UCSD-AML1 (cell line): ENCODE measurements at regions not wholly inside any gene's neighbourhood (a gene's known extent, or its start where the extent isn't known, plus 50 kb on each side); places are given as distances from the start of the nearest gene placed in this dataset.

Experiments used
- DNase-seq: peaks from one replicate; lab custom pipeline; 2025; ENCODE audit not compliant: unreplicated experiment; lab: John Stamatoyannopoulos, UW

DNA sequence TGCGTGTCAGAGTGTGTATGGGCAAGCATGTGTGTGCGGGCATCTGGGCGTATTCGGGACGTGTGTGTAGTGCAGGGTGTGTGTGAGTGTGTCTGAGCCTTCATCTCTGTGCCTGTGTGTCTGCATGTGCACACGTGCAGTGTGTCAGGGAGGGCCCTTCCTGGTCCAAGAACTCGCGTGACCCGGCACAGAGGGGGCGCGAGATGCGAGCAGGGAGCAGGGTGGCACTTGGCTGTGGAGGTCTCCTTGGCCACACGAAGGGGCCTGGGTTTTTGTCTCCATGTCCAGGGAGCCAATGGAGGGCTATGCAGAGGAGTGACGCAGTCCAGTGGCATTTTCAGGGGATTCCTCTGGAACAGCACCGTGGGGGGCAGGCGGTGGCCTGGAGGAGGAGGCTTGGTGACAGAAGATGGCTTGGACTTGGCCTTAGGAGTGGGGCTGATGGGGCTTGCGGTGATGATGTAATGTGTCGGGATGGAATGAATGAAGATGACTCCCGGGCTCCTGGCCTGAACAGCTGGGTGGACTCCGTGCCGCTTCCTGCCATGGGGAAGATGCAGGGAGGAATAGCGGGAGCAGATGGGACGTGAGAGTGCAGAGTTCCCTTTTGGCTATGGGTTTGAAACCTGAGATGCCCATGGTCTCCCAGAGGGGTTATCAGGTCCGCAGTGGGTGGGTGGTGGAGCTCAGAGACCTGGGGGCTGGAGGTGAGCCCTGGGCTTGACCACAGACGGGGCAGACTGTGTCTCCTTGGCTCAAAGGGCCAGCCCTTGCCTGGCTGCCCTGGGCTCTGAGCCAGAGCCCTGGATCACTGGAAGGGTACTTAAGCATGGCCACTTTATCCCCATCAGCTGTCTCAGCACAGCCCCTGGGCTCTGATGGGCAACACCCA is 208.3 kb downstream of the PHETA1 start:
- no peak for DNase-seq

DNA sequence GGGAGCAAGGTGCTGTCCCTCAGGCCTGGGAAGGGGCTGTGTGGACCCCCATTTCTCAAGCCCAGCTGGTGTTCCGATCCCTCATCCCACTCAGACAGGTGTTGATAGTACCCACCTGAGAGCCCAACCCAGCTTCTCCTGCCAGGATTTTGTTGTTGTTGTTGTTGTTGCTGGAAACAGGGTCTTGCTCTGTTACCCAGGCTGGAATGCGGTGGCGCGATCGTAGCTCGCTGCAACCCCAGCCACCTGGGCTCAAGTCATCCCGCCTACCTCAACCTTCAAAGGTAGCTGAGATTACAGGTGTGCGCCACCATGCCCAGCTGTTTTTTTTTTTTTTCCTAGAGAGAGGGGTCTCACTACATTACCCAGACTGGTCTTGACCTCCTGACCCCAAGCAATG is 209.9 kb downstream of the PHETA1 start:
- no peak for DNase-seq

DNA sequence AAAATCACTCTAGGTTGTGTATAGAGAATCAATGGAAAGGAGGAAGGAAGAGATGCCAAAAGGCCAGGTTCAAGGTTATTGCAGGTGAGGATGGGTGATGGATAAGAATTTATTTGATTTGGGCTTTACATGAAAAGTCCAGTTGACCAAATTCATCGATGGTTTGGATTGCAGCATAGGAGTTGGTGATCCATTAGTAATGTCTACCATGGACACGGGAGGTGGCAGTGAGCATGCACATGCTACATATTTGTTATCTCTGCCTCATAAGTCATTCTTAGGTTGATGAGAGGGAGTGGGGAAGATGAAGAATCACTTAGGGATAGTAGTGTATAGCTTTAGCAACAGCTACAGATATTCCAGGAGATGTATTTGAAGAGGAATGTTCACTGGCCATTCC is 211.4 kb downstream of the PHETA1 start:
- DNase-seq = no peak

DNA sequence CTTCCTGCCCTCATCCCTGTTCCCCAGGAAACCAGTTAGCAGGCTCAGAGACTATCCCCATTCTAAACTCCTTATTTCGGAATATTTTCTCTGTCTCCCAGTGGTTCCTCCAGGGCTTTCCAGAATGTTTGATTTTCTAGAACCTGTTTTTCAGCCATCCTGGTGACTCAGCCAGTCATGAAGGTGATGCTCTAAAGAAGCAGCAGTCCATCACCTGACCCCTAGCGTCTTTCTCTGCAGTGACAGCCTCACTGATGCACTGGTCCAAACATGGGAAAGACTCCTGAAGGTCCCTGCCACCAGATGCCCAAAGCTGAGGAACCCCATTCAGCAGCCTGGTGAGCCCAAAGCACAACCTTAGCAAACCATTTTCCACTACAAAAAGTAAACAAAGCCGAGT is 212.6 kb downstream of the PHETA1 start:
- DNase-seq = no peak

DNA sequence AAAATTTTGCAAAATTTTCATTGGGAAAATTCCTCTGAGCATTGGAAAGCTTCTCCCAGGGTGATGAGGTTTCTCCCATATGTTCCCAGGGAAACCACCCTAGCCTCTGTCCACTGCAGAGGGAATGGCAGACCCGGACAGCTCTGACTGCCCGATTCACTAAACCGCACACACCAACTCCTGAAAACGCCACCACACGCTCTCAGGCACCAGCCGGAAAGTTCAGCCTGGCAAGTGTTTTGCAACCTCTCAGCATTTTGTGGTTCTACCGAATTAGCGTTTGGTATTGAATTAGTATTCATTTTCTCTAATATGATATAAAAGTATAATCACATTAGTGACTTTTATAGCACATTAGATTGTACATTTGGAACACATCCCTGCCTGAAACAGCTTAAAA is 213.4 kb downstream of the PHETA1 start:
- DNase-seq = no peak

DNA sequence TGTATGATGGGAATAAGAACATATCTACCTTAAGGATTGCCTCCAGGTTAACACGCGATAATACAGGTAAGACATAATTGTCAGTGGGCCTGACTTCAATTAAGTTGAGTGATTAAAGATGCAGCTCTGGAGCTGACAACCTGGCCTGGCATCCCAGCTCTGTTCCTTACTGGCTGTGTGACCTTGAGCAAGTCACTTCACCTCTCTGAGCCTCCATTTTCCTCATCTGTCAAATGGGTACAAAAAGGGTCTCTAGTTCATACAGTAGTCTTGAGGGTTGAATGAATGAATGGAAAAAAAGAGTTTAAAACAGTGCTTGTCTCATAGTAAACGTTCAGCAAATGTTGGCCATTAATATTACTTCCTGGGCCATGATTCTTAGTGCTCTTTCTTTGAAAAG is 213.9 kb downstream of the PHETA1 start:
- DNase-seq = no peak

DNA sequence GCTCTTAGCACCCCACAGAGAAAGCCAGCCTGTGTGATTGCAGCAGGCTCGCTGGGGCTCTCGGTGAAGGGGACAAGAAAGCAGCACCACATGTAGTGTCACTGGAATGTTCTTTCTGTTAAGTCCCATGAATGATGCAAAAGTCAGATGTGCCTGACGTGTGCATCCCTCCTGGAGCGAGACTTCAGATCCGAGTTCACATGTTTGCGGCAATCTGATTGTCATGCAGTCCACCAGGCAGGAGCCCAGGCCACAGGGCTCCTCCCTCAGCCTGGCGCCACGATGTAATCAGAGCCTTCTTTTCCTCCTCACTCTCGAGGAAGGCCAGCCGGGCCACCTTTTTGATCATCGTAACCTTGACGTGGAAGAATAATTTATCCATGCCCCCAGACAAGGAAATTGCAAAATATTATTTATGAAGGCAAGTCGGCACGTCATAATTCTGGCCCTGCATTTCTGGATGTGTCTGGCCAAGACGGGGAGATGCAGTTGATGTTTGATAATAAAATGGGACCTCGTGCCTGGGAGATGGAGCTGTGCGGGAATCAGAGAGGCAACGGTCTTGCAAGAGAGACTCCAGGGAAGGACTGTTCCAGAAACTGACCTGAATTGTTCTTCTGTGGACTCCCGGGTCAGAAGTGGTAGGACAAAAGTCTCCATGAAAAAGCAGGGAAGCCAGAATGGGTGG is 214.6 kb downstream of the PHETA1 start:
- no peak for DNase-seq

DNA sequence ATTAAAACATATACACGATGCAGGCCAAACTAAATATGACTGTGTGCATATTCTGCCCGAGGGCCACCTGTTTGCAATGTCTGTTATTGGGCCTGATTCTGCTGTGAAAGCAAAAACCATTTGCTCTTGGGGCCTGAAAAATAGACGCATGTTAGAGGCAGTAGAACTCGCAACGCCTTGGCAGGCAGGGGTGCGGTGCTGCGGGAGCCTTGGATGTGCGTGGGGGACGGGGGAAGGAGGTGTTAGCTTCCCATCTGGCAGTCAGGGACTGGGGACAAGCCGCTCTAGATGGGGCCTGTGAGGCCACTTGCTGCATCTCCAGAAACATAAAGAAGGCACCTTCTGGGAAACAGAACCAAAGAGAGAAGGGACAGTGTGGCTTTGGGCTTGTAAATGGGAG is 216.3 kb downstream of the PHETA1 start:
- no peak for DNase-seq

DNA sequence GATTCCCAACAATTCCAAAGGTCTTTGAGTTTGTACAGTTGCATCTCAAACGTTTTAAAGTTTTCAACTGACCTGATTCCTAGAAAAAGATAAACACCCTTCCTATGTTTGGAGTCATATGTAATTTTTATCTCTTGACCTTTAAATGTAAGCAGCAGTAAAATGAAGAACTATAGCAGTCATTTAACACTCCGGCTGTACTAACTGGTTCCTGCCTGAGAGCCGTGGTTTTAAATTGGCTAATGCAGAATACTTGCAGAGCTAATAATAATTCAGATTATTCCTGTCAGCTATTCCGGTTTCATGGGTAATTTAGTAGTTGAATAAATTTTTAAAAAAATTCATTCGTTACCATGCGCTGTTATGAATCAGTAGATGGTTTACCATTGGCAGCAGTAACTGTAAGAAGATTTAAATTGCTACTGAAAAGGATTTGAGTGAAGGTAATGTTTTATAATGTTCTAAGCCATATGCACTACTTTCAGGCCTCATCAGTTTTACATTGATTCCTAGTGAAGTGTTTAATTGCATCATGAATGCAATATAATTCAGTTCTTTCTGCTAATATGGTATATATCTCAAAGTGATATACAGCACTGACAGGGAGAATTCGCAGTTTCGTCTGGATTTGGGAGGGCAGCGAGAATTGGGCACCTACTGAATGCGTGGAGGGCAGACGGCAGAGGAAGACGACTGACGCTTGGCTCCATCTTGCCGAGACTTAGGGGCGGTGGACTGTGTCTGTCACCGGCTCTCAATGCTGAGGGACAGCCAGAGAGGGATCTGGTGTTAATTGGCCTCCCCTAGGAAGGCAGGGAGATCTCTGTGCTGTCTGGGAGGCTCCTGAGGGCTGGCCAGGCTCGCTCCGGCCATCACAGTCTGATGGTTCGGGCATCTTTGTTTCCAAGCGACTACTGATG is 217.7 kb downstream of the PHETA1 start:
- no peak for DNase-seq

DNA sequence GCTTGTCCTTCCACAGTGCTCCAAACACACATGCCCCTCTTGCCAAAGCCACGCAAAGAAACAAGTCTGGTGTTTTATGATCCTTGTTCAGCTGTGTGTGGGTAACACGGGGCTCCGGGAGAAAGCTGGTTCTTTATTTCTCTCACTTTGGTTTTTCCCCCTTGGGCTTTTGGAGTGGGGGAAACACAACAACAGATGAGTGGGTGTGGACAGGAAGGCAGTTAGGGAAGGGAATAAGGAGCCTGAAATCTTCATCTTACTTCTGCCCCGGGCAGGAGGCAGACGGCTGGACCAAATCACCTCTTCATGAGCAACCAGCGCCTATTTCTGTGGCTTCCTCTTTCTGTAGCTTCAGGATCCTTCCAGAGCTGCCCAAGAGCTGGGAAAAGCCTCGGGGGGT is 218.5 kb downstream of the PHETA1 start:
- DNase-seq = no peak

DNA sequence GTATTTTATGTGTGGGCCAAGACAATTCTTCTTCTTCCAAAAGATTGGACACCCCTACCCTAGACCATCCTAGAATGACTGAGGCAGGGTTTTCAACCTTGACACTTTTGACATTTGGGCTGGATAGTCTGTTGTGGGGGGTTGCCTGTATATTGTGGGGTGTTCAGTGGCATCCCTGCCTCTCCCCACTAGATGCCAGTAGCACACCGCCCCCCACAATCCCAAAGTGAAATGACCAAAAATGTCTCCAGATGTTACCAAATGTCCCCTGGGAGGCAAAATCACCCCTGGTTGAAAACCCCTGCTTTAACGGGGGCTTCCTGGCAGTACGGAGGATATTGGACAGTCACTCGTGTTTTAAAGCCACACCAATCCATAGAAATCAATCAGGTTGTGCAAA is 219.6 kb downstream of the PHETA1 start:
- no peak for DNase-seq

DNA sequence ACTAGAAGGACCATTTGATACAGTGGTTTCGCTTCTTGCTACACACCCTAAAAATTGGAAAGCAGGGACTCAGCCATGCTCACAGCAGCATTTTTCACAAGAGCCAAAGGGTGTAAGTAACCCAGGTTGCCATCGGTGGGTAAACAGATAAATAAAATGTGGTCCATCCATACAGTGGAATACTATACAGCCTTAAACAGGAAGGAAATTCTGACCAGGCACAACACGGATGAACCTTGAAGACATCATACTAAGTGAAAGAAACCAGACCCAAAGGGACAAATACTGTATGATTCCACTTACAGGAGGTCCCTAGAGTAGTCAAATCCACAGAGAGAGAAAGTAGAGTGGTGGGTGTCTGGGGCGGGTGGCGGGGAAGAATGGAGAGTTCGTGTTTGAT is 220.9 kb downstream of the PHETA1 start:
- no peak for DNase-seq

DNA sequence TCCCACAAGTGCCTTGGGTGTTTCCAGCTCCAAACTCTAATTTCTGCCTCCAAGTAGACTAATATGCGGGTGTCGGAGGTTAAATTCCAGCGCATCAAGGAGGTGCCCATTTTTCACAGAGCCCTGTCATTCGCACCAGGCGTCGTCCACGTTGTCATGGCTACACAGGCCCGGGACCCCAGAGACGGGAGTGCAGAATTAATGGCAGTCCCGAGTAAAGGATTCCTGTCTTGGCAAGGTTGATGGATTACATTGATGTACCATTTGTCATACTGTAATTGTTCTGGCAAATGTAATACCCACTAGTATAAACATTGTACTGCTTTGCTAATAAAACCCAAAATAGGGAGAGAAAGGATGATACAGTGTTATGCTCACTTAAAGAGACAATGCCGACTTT is 222.9 kb upstream of the MYL2 start:
- no peak for DNase-seq

DNA sequence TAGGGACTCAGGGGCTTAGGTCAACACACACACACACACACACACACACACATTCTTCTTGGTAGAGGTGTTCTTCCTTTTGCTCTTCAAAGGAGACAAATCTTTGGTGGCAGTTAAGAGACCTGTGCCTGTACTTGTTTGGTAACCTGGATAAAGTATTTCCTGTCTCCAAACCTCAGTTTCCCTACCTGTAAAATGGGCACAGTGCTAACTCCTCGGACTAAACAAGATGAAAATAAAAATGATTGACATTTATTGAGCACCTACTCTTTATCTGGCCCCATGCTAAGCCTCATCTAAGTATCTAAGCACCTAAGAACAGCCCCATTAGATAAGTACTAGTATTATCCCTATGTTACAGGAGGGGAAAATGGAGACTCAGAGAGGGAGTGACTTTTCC is 220.8 kb upstream of the MYL2 start:
- no peak for DNase-seq

DNA sequence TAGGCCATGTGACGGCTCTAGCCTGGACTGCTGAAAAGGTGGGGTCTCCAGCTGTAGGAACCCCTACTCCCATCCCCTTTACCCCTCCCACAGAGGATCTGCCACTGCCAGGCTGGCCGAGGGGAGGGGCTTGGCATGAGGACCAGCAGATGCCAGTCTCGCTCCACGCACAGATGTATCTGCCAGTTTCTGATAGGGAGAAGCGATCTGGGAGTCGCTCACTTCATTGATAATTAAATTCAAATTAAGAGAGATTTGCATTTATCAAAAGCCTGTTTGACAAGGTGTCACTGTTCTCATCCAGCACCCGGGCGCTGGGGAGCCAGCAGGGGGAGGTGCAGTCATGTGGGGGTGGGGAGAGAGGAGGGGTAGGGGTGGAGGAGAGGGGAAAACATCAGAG is 217.6 kb upstream of the MYL2 start:
- no peak for DNase-seq

DNA sequence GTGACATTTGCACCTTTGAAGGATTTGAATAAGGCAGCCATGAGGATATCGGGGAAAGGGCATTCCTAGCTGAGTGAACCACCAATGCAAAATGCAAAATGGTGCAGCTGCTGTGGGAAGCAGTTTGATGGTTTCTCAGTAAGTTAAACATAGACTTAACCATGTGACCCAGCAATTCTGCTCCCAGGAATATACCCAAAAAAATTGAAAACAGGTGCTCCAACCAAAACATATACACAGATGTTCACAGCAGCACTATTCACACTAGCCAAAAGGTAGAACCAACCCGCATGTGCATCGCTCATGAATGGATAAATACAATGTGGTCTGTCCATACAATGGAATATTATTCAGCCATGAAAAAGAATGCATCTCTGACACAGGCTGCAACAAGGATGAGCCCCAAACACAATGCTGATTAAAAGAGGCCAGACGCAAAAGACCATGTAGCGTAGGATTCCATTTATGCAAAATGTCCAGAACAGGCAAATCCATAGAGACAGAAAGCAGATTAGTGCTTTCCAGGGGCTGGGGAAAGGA is 215.0 kb upstream of the MYL2 start:
- DNase-seq = no peak

DNA sequence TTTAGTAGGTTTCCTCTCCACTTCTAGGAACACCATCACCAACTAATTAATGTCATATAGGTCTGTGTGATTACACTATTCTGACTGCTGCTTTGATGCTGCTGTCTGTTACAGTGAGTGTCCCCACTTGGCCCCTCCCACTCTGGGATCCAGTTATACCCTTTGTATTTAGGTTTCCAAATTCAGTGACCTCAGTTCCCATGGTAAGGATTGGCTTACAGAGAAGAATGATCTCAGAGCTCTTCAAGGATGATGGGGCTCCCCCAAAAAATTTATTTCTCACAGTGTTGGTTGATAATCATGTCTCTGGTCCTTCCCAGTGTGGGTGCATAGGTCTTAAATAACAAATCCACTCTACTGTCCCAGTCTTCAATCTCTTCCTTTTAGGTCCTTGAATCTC is 210.0 kb upstream of the MYL2 start:
- no peak for DNase-seq

DNA sequence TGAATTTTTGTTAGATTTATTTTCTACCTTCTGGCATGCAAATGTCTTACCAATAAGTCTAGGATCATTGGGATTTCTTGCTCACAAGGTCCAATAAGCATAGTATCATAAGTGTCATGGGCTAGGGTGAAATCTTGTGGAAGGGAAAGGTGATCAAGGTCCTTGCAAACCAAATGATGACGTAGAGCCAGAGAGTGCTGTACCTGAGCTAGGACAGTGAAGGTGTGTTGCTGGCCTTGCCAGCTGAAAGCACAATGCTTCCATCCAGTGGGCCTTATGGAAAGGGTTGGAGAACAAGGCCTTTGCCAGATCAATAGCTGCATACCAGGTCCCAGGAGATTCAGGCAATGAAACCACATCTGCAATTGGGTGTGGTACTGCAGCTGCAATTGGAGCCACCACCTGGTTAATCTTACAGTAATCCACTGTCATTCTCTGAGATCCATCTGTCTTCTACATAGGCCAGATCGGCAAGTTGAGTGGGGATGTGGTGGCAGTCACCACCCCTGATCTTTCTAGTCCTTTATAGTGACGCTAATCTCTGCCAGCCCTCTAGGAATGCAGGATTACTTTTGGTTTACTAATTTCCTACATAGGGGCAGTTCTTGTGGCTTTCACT is 208.9 kb upstream of the MYL2 start:
- DNase-seq = no peak

DNA sequence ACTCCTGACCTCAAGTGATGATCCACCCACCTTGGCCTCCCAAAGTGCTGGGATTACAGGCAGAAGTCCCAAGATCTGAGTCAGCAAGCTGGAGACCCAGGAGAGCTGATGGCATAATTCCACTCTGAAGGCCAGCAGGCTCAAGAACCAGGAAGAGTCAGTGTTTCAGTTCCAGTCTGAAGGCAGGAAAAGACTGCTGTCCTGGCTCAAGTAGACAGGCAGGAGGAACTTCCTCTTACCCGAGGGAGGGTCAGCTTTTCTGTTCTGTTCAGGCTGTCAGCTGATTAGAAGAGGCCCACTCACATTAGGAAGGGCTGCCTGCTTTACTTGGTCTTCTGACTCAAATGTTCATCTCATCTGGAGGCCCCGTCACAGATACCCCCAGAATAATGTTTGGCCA is 206.0 kb upstream of the MYL2 start:
- DNase-seq = peak; percentile 30

DNA sequence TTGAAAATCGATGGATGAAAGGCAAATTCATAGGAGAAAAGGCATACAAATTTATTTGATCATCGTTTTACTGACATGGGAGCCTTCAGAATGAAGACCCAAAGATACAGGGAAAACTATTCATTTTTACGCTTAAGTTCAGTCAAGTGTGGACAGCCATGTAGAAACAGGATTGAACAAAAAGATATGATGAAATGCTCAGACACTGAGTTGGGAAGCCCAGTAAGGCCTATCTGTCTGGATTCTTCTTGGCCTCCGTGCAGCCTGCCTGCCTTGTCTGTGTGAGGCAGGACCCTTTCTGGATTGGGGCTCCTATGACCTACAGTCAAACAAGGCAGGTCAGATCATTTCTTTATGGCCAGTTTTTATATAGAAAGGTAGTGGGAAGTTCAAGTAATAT is 203.8 kb upstream of the MYL2 start:
- no peak for DNase-seq

DNA sequence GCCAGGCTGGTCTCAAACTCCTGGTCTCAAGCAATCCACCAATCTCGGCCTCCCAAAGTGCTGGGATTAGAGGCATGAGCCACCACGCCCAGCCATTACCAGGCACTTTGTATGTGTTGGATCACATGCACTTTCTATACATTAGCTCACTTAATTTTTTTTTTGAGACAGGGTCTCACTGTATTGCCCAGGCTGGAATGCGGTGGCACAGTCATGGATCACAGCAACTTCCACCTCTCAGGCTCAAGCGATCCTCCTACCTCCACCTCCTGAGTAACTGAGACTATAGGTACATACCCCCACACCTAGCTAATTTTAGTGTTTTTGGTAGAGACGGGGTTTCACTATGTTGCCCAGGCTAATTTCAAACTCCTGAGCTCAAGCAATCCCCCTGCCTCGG is 203.0 kb upstream of the MYL2 start:
- no peak for DNase-seq
